HEK293 (cell line): ENCODE measurements at regions not wholly inside any gene's neighbourhood (a gene's known extent, or its start where the extent isn't known, plus 50 kb on each side); places are given as distances from the start of the nearest gene placed in this dataset.
"Not testable (repeated sequence)": the region's sequence is repeated elsewhere in the genome, so short reads cannot be mapped to it uniquely, and the experiment has no call there.

ENCODE experiments used
- CTCF ChIA-PET: fragments of 350-600 bp; formaldehyde crosslinking; extraction: SDS; loops from one replicate; lab custom pipeline; 2021; ENCODE audit warnings: antibody characterized with exemption; lab: Yijun Ruan, JAX
- POLR2A ChIA-PET: fragments of 300-600 bp; formaldehyde crosslinking; extraction: SDS; loops from one replicate; lab custom pipeline; 2020; ENCODE audit warnings: antibody characterized with exemption, inconsistent platforms; lab: Yijun Ruan, JAX
- H3K27ac ChIP-seq: fragments of 200-500 bp; sonication (Bioruptor generic); 2 replicates; pipeline ENCODE4 v1.5.1; 2014; ENCODE audit warnings: low read depth, low read length, control low read depth, inconsistent platforms; ENCODE audit errors: extremely low read depth
- H3K36me3 ChIP-seq, 2 experiments: fragments of 200-500 bp in 1 of 2; sonication (Bioruptor generic) in 1 of 2; 1 replicate in 1 of 2; 2 replicates in 1 of 2; pipeline ENCODE4 v1.5.1; 2014 to 2017; ENCODE audit warnings: inconsistent platforms in 2 of 2, low read length in 2 of 2; ENCODE audit not compliant: control insufficient read depth in 2 of 2, insufficient read depth in 1 of 2
- H3K4me1 ChIP-seq: fragments of 200-500 bp; sonication (Bioruptor generic); 2 replicates; pipeline ENCODE4 v1.5.1; 2014; ENCODE audit warnings: mild to moderate bottlenecking, low read length, inconsistent platforms; ENCODE audit not compliant: control insufficient read depth, insufficient read depth
- H3K4me3 ChIP-seq: 2 replicates; pipeline ENCODE4 v1.5.1; 2011; ENCODE audit warnings: low read depth, mild to moderate bottlenecking, control low read depth, low read length, moderate library complexity
- H3K9me3 ChIP-seq: fragments of 200-500 bp; sonication (Bioruptor generic); 2 replicates; pipeline ENCODE4 v1.5.1; 2014; ENCODE audit warnings: low read depth, low read length, inconsistent platforms; ENCODE audit not compliant: control insufficient read depth, insufficient read depth
- MEIS1 ChIP-seq: sonication (generic); formaldehyde crosslinking; IDR thresholded peaks from 2 replicates; pipeline ENCODE4 v1.8.1; 2022; ENCODE audit warnings: missing genetic modification reagents, mild to moderate bottlenecking, borderline replicate concordance
- PRDM2 ChIP-seq: fragments of 450-650 bp; formaldehyde crosslinking; IDR thresholded peaks from 2 replicates; pipeline ENCODE4 v1.5.1; 2016; ENCODE audit warnings: missing biosample characterization, missing genetic modification characterization, borderline replicate concordance
- PRDM4 ChIP-seq: fragments of 450-650 bp; formaldehyde crosslinking; IDR thresholded peaks from 2 replicates; pipeline ENCODE4 v1.5.1; 2017; ENCODE audit warnings: missing biosample characterization, missing genetic modification characterization
- ZNF23 ChIP-seq: fragments of 450-650 bp; formaldehyde crosslinking; IDR thresholded peaks from 2 replicates; pipeline ENCODE4 v1.5.1; 2016; ENCODE audit warnings: missing biosample characterization, missing genetic modification characterization, borderline replicate concordance
- ZNF266 ChIP-seq: fragments of 450-650 bp; formaldehyde crosslinking; IDR thresholded peaks from 2 replicates; pipeline ENCODE4 v1.5.1; 2016; ENCODE audit warnings: missing biosample characterization, missing genetic modification characterization, low read depth
- ZNF341 ChIP-seq: fragments of 450-650 bp; formaldehyde crosslinking; IDR thresholded peaks from 2 replicates; pipeline ENCODE4; 2016; ENCODE audit warnings: low read depth, missing biosample characterization, missing genetic modification characterization
- ZNF362 ChIP-seq: fragments of 450-650 bp; formaldehyde crosslinking; IDR thresholded peaks from 2 replicates; pipeline ENCODE4 v1.5.1; 2016; ENCODE audit warnings: missing biosample characterization, missing genetic modification characterization
- ZNF366 ChIP-seq: fragments of 450-650 bp; formaldehyde crosslinking; conservative IDR thresholded peaks from 2 replicates; pipeline ENCODE4 v1.5.1; 2016; ENCODE audit warnings: missing biosample characterization, missing genetic modification characterization
- ZNF391 ChIP-seq: fragments of 450-650 bp; formaldehyde crosslinking; IDR thresholded peaks from 2 replicates; pipeline ENCODE4 v1.5.1; 2016; ENCODE audit warnings: low read depth, missing biosample characterization, missing genetic modification characterization, borderline replicate concordance
- ZNF510 ChIP-seq: fragments of 450-650 bp; formaldehyde crosslinking; IDR thresholded peaks from 2 replicates; pipeline ENCODE4 v1.5.1; 2018; ENCODE audit warnings: mild to moderate bottlenecking, missing genetic modification characterization, missing biosample characterization; ENCODE audit not compliant: insufficient replicate concordance
- ZNF529 ChIP-seq: fragments of 450-650 bp; formaldehyde crosslinking; IDR thresholded peaks from 2 replicates; pipeline ENCODE4 v1.5.1; 2017; ENCODE audit warnings: missing genetic modification characterization, missing biosample characterization; ENCODE audit not compliant: insufficient replicate concordance
- ZNF530 ChIP-seq: fragments of 450-650 bp; formaldehyde crosslinking; IDR thresholded peaks from 2 replicates; pipeline ENCODE4 v1.5.1; 2016; ENCODE audit warnings: low read depth, missing biosample characterization, missing genetic modification characterization
- ZNF585B ChIP-seq: fragments of 450-650 bp; formaldehyde crosslinking; IDR thresholded peaks from 2 replicates; pipeline ENCODE4 v1.5.1; 2016; ENCODE audit warnings: missing biosample characterization, missing genetic modification characterization
- ZNF624 ChIP-seq: fragments of 450-650 bp; formaldehyde crosslinking; IDR thresholded peaks from 2 replicates; pipeline ENCODE4 v1.5.1; 2017; ENCODE audit warnings: missing biosample characterization, missing genetic modification characterization
- ZNF768 ChIP-seq: fragments of 450-650 bp; formaldehyde crosslinking; IDR thresholded peaks from 2 replicates; pipeline ENCODE4 v1.5.1; 2018; ENCODE audit warnings: missing biosample characterization, mild to moderate bottlenecking, missing genetic modification characterization
- ZXDB ChIP-seq: fragments of 450-650 bp; formaldehyde crosslinking; IDR thresholded peaks from 2 replicates; pipeline ENCODE4 v1.5.1; 2016; ENCODE audit warnings: missing biosample characterization, missing genetic modification characterization

- H3K9me3 ChIP-seq, H3K27ac ChIP-seq, H3K4me1 ChIP-seq, H3K36me3 ChIP-seq, POLR2A ChIA-PET, H3K4me3 ChIP-seq: not testable (repeated sequence)
- peak; percentile 65 for TF ChIP-seq ZNF585B
- CTCF ChIA-PET, result interaction anchor here (1.3 kb wide), 1 partner anchor 70 kb away, joined by 3 read pairs; no protein-coding TSS in a partner anchor
Measured at GRCh38 chr3:105149197-105149596, 217.5 kb upstream of the ALCAM start.

GRCh38 chr3:105152987-105153386, 213.7 kb upstream of the ALCAM start:
- H3K27ac ChIP-seq, result no peak overlapping the region
- no peaks in the 10 kb centered on the region for H3K36me3 ChIP-seq
- TF ChIP-seq MEIS1 (no peak), ZNF362 (tag by site-specific recombination) (no peak), ZNF768 (tag by site-specific recombination) (no peak), ZNF23 (no peak), ZXDB (no peak), ZNF624 (no peak), ZNF530 (no peak), ZNF266 (tag by site-specific recombination) (no peak), ZNF341 (no peak), ZNF391 (no peak), ZNF366 (tag by site-specific recombination) (no peak), PRDM2 (tag by site-specific recombination) (no peak), PRDM4 (tag by site-specific recombination) (no peak), ZNF529 (tag by site-specific recombination) (no peak), ZNF510 (tag by site-specific recombination) (no peak)
- no peaks in the 10 kb centered on the region for H3K4me1 ChIP-seq
- CTCF ChIA-PET, result no interaction called here
- H3K9me3 ChIP-seq, result no peaks in the 10 kb centered on the region
- POLR2A ChIA-PET, result no interaction called here
- no peak overlapping the region for H3K4me3 ChIP-seq
